Common myeloid progenitor, CD34-positive (primary cell): ENCODE measurements at regions not wholly inside any gene's neighbourhood (a gene's known extent, or its start where the extent isn't known, plus 50 kb on each side); places are given as distances from the start of the nearest gene placed in this dataset.

Experiments used
- CTCF ChIA-PET: fragments of 350-600 bp; sonication (Branson Sonifier 250); formaldehyde crosslinking; loops from one replicate; lab custom pipeline; 2021; ENCODE audit warnings: antibody characterized with exemption; lab: Charles Lee
- POLR2A ChIA-PET: fragments of 350-600 bp; sonication (Branson Sonifier 250); formaldehyde crosslinking; loops from one replicate; lab custom pipeline; 2021; ENCODE audit warnings: antibody characterized with exemption; lab: Charles Lee
- DNase-seq, 3 donors: peaks; one replicate each; pipeline versions ENCODE4 v3.0.0 to v3.0.0-alpha.2; 2013
- H3K27ac ChIP-seq, 2 experiments: 1 replicate in 1 of 2; 2 replicates in 1 of 2; pipeline ENCODE4 v1.7.0; 2013; ENCODE audit warnings: inconsistent platforms in 2 of 2, low read length in 2 of 2, mild to moderate bottlenecking in 2 of 2, low read depth in 1 of 2, moderate library complexity in 1 of 2; ENCODE audit not compliant: severe bottlenecking in 2 of 2, insufficient read depth in 1 of 2, poor library complexity in 1 of 2
- H3K27me3 ChIP-seq, 5 experiments: replicated peaks in 2 of 5; 1 replicate in 3 of 5; 2 replicates in 2 of 5; pipeline versions ENCODE4 v1.6.1 to v1.7.0; 2013; ENCODE audit warnings: low read length in 4 of 5, mild to moderate bottlenecking in 2 of 5, moderate library complexity in 2 of 5, inconsistent platforms in 1 of 5; ENCODE audit not compliant: insufficient read depth in 5 of 5, control insufficient read depth in 4 of 5
- H3K36me3 ChIP-seq, 4 experiments: 1 replicate in 2 of 4; 2 replicates in 2 of 4; pipeline versions ENCODE4 v1.6.1 to v1.7.0; 2013; ENCODE audit warnings: low read length in 3 of 4, control low read depth in 1 of 4, mild to moderate bottlenecking in 1 of 4; ENCODE audit not compliant: control insufficient read depth in 4 of 4, insufficient read depth in 4 of 4
- H3K4me1 ChIP-seq, 4 experiments: 1 replicate in 3 of 4; 2 replicates in 1 of 4; pipeline versions ENCODE4 v1.6.1 to v1.7.1; 2013; ENCODE audit warnings: low read length in 3 of 4, mild to moderate bottlenecking in 3 of 4, control low read depth in 1 of 4, inconsistent platforms in 1 of 4, moderate library complexity in 1 of 4; ENCODE audit not compliant: control insufficient read depth in 4 of 4, insufficient read depth in 4 of 4; ENCODE audit errors: control extremely low read depth in 1 of 4
- H3K4me3 ChIP-seq, 7 experiments: 1 replicate in 4 of 7; 2 replicates in 3 of 7; pipeline versions ENCODE4 v1.5.1 to v1.7.0; 2013; ENCODE audit warnings: mild to moderate bottlenecking in 7 of 7, low read length in 6 of 7, moderate library complexity in 6 of 7, inconsistent platforms in 2 of 7, low read depth in 2 of 7, control low read depth in 1 of 7; ENCODE audit not compliant: insufficient read depth in 4 of 7, control insufficient read depth in 1 of 7; ENCODE audit errors: extremely low read depth in 1 of 7
- H3K9me3 ChIP-seq, 5 experiments: 1 replicate in 4 of 5; 2 replicates in 1 of 5; pipeline versions ENCODE4 v1.6.1 to v1.7.1; 2013; ENCODE audit warnings: low read length in 4 of 5, mild to moderate bottlenecking in 2 of 5, inconsistent platforms in 1 of 5, low read depth in 1 of 5, moderate library complexity in 1 of 5; ENCODE audit not compliant: control insufficient read depth in 4 of 5, insufficient read depth in 2 of 5; ENCODE audit errors: control extremely low read depth in 1 of 5
- WGBS: methylation state at CpG from one replicate; pipeline ENCODE4 v1.1.5; 2013; ENCODE audit not compliant: insufficient coverage; 5-methylcytosine and 5-hydroxymethylcytosine counted together

DNA sequence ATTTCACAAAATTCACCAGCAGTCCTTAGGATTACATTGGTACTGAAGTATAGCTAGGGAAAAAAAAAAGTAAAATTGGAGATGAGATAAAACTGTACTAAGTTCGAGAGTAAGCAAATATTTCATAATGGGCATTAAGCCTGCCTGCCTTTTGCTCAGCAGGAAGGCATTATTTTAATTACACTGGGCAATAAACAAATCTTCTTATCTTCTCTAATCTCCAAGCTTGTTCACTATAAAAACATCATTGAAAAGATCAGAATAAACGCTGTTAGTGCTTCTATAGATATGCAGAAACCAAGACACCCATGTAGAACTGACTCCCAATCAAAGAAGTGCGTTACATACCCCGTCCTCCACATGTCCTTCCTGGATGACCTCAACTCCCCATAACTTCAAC is 174.2 kb upstream of the CHODL start:
- no peak for DNase-seq
- Histone ChIP-seq H3K4me1 (no peaks in the 10 kb centered on the region), H3K36me3 (no peaks in the 10 kb centered on the region), H3K27ac (no peak overlapping the region), H3K9me3 (no peaks in the 10 kb centered on the region), H3K4me3 (no peak overlapping the region), H3K27me3 (no peaks in the 10 kb centered on the region)
- ChIA-PET CTCF (no interaction called here), POLR2A (no interaction called here)
- WGBS = 94% methylated on average over 3 of the region's 4 CpGs

DNA sequence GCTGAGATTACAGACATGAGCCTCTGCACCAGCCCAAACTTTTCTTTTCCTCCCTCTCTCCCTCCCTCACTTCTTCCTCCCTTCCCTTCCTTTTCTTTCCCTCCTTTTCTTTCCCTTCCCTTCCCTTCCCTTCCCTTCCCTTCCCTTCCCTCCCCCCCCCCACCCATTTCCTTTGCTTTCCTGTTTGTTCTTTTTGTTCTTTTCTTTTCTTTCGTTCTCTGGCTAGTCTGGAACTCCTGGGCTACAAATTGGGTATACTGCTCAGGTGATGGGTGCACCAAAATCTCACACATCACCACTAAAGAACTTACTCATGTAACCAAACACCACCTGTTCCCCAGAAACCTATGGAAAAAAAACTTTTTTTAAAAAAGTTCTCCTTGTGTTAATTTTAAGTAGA is 174.8 kb upstream of the CHODL start:
- H3K27me3 ChIP-seq = no peaks in the 10 kb centered on the region
- no peak overlapping the region for H3K4me3 ChIP-seq
- ChIA-PET POLR2A (no interaction called here), CTCF (no interaction called here)
- H3K4me1 ChIP-seq = no peaks in the 10 kb centered on the region
- DNase-seq = no peak
- no CpG with 5 or more reads among the region's 1 CpG for WGBS
- no peaks in the 10 kb centered on the region for H3K9me3 ChIP-seq
- no peak overlapping the region for H3K27ac ChIP-seq
- no peaks in the 10 kb centered on the region for H3K36me3 ChIP-seq

DNA sequence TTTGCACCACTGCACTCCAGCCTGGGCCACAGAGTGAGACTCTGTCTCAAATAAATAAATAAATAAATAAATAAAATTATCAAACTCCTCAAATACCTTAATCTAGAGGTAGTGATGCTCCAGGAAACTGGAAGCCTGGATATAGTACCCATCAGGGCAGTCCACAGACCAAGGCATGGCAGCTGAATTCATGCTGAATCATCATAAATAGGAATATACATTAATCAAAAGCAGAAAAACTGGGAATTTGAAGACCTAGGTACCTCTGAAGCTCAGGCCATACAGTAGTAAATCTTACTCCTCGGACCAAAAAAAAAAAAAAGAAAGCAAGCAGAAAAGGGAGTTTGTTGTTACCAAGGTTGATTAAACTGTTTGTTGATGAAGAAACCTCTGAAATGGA is 184.2 kb upstream of the CHODL start:
- CTCF ChIA-PET = interaction anchor here (1.2 kb wide), 1 partner anchor 19 kb away, joined by 4 read pairs; no protein-coding TSS in a partner anchor
- DNase-seq = no peak
- POLR2A ChIA-PET = no interaction called here
- no peak overlapping the region for H3K27ac ChIP-seq
- WGBS = 100% methylated on average over 1 of the region's 1 CpG
- H3K4me3 ChIP-seq = no peak overlapping the region
- no peaks in the 10 kb centered on the region for H3K36me3 ChIP-seq
- no peaks in the 10 kb centered on the region for H3K4me1 ChIP-seq
- H3K27me3 ChIP-seq = no peaks in the 10 kb centered on the region
- no peaks in the 10 kb centered on the region for H3K9me3 ChIP-seq

DNA sequence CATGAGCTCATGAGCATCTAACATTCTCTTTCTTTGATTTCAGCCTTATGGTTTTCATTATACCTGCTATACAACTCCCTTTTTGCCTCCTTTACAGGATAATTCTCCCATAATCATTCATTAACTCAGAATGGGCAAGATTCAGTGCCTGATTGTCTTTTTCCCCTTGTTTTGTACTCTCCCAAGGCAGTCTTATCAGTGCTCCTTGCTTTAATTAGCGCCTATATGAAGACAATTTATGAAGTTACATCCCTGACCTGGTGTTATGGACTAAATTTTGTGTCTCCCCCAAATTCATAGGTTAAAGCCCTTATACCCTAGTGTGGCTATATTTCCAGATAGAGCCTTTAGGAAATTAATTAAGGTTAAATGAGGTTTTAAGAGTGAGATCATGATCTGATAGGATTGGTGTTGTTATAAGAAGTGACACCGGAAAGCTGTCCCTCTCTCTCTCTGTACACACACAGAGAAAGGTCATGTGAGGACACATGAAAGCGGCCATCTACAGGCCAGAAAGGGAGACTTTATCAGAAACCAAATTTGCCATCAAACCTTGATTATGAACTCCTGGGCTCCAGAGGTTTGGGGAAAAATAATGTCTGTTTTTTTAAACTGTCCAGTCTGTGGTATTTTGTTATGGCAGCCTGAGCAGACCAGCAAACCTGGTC is 185.8 kb upstream of the CHODL start:
- CTCF ChIA-PET = no interaction called here
- POLR2A ChIA-PET = no interaction called here
- H3K27ac ChIP-seq = no peak overlapping the region
- DNase-seq = no peak
- no peaks in the 10 kb centered on the region for H3K27me3 ChIP-seq
- H3K9me3 ChIP-seq = no peaks in the 10 kb centered on the region
- H3K4me3 ChIP-seq = no peak overlapping the region
- H3K36me3 ChIP-seq = no peaks in the 10 kb centered on the region
- no peaks in the 10 kb centered on the region for H3K4me1 ChIP-seq
- WGBS = 100% methylated on average over 1 of the region's 3 CpGs

DNA sequence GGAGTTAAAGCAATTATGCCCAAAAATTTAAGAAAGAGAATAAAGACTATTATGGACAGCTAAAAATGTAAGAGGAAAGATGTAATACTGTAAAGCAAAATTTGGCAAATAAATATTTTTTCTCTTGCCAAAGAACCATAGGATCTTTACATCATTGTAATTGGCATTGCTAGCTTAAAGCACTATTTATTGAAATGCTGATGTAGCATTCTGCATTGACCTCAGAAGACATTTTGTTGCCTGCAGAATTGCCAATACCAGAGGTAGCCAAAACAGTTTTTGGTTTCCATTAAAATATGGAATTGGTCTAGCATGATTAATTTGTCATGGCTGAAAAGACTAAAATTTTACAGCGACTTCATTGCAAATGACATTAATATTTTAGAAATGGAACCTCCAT is 191.5 kb upstream of the CHODL start:
- H3K4me1 ChIP-seq = no peaks in the 10 kb centered on the region
- H3K27ac ChIP-seq = no peak overlapping the region
- DNase-seq = no peak
- H3K27me3 ChIP-seq = no peaks in the 10 kb centered on the region
- no peaks in the 10 kb centered on the region for H3K9me3 ChIP-seq
- WGBS = no CpG with 5 or more reads among the region's 1 CpG
- no peak overlapping the region for H3K4me3 ChIP-seq
- ChIA-PET POLR2A (no interaction called here), CTCF (interaction anchor here (1.3 kb wide), 1 partner anchor 13 kb away, joined by 4 read pairs; no protein-coding TSS in a partner anchor)
- H3K36me3 ChIP-seq = no peaks in the 10 kb centered on the region

DNA sequence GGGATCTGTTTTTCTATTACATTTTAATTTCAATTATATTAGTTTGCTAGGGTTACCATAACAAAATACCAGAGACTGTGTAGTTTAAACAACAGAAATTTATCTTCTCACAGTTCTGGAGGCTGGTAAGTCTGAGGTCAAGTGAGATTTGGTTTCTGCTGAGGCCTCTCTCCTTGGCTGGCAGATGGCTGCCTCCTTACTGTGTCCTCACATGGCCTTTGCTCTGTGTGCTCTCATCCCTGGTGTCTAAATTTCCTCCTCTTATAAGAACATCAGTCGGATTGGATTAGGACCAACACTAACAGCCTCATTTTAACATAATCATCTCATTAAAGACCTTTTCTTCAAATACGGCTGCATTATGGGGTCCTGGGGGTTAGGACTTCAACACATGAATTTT is 195.2 kb upstream of the CHODL start:
- Histone ChIP-seq H3K36me3 (no peaks in the 10 kb centered on the region), H3K4me3 (no peak overlapping the region), H3K27me3 (no peaks in the 10 kb centered on the region), H3K9me3 (no peaks in the 10 kb centered on the region), H3K27ac (no peak overlapping the region), H3K4me1 (no peaks in the 10 kb centered on the region)
- ChIA-PET POLR2A (no interaction called here), CTCF (no interaction called here)
- 100% methylated on average over 2 of the region's 2 CpGs for WGBS
- DNase-seq = no peak

DNA sequence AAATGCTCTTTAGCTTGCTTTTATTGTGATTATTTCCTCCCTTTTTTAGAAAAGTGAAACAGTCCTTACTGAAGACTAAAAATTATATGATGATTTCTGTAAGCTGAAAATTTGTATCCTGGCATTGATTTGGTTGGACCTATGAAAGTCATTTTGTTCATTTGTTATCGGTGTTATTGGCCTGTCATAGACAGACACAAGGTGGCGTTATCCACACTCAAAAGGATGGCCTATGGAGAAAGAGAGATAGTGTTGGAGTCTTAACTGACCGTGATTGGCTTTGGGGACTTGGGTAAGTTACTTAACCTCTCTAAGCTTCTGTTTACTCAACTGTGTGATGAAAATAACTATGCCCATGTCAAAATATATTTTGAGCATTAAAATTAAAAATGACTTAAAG is 203.6 kb upstream of the CHODL start:
- no peak overlapping the region for H3K27ac ChIP-seq
- DNase-seq = peak; percentile 46 to 63 (median 57)
- no peaks in the 10 kb centered on the region for H3K36me3 ChIP-seq
- no peaks in the 10 kb centered on the region for H3K4me1 ChIP-seq
- no peaks in the 10 kb centered on the region for H3K27me3 ChIP-seq
- ChIA-PET CTCF (interaction anchor here (0.7 to 2.6 kb wide), 20 partner anchors 10 to 362 kb away, joined by 3 to 22 read pairs (median 3); no protein-coding TSS in a partner anchor), POLR2A (no interaction called here)
- WGBS = 10% methylated on average over 2 of the region's 3 CpGs
- H3K9me3 ChIP-seq = no peaks in the 10 kb centered on the region
- no peak overlapping the region for H3K4me3 ChIP-seq
